GM23338 (cell line): ENCODE measurements at regions not wholly inside any gene's neighbourhood (a gene's known extent, or its start where the extent isn't known, plus 50 kb on each side); places are given as distances from the start of the nearest gene placed in this dataset.

ENCODE experiments used
- CREB1 ChIP-seq: fragments of 250-450 bp; sonication (Bioruptor Pico); IDR thresholded peaks from 2 replicates; pipeline ENCODE4 v1.5.0; 2020; ENCODE audit warnings: low read depth, mild to moderate bottlenecking, moderate library complexity
- CTCF ChIP-seq, 2 experiments: fragments of 200-600 bp in 1 of 2; sonication (generic) in 1 of 2; conservative IDR thresholded peaks; 2 replicates each; pipeline versions ENCODE4 v1.5.1 to v1.6.1; 2016 to 2017; ENCODE audit warnings: antibody characterized with exemption in 2 of 2, low read depth in 2 of 2, mild to moderate bottlenecking in 2 of 2, moderate library complexity in 1 of 2
- ETS1 ChIP-seq: IDR thresholded peaks from 2 replicates; pipeline ENCODE4 v1.6.1; 2016; ENCODE audit warnings: antibody characterized with exemption
- EZH2 ChIP-seq: fragments of 200-600 bp; sonication (generic); IDR thresholded peaks from one replicate; pipeline ENCODE4 v1.8.0; 2017; ENCODE audit warnings: antibody characterized with exemption, mild to moderate bottlenecking, low read depth; ENCODE audit not compliant: unreplicated experiment
- JUNB ChIP-seq: IDR thresholded peaks from one replicate; pipeline ENCODE4 v1.6.1; 2016; ENCODE audit warnings: antibody characterized with exemption; ENCODE audit not compliant: unreplicated experiment
- POLR2AphosphoS5 ChIP-seq: IDR thresholded peaks from 2 replicates; pipeline ENCODE4 v1.6.1; 2016; ENCODE audit warnings: antibody characterized with exemption, low read depth
- REST ChIP-seq: IDR thresholded peaks from one replicate; pipeline ENCODE4 v1.6.1; 2018; ENCODE audit warnings: antibody characterized with exemption; ENCODE audit not compliant: unreplicated experiment

- no peak for TF ChIP-seq CTCF (conservative IDR thresholded peaks at IDR 0.05; ENCODE audit: low read depth in 2 of 2)
- no peak for TF ChIP-seq REST
- TF ChIP-seq POLR2AphosphoS5: no peak
- no peak for TF ChIP-seq CREB1
- no peak for TF ChIP-seq JUNB
- no peak for TF ChIP-seq EZH2
- TF ChIP-seq ETS1: no peak
Observed at GRCh38 chr2:195562570-195563566, 94.2 kb upstream of the SLC39A10 start.
